AG04449 (cell line): ENCODE measurements at regions not wholly inside any gene's neighbourhood (a gene's known extent, or its start where the extent isn't known, plus 50 kb on each side); places are given as distances from the start of the nearest gene placed in this dataset.
"Not testable (repeated sequence)": the region's sequence is repeated elsewhere in the genome, so short reads cannot be mapped to it uniquely, and the experiment has no call there.

Experiments used
- CTCF ChIA-PET: fragments of 350-600 bp; formaldehyde crosslinking; extraction: SDS; loops from one replicate; lab custom pipeline; 2021; ENCODE audit warnings: antibody characterized with exemption; lab: Yijun Ruan, JAX
- POLR2A ChIA-PET: fragments of 400-600, 350-600 bp; formaldehyde crosslinking; extraction: SDS; loops from one replicate; lab custom pipeline; 2020; ENCODE audit warnings: antibody characterized with exemption, inconsistent platforms; lab: Yijun Ruan, JAX
- DNase-seq: peaks from one replicate; pipeline ENCODE4 v3.0.0-alpha.2; 2010; ENCODE audit warnings: low read depth, low spot score
- H3K4me3 ChIP-seq: 2 replicates; pipeline ENCODE4 v1.5.1; 2011; ENCODE audit warnings: low read depth, mild to moderate bottlenecking, control low read depth, low read length
- TF ChIP-seq, protein P1 (sequence below): IDR thresholded peaks from one replicate; pipeline ENCODE4 v1.5.1; 2011; ENCODE audit warnings: mild to moderate bottlenecking, moderate library complexity, low read length, control low read depth, inconsistent platforms; ENCODE audit not compliant: insufficient read depth; ENCODE audit errors: missing control alignments

DNA sequence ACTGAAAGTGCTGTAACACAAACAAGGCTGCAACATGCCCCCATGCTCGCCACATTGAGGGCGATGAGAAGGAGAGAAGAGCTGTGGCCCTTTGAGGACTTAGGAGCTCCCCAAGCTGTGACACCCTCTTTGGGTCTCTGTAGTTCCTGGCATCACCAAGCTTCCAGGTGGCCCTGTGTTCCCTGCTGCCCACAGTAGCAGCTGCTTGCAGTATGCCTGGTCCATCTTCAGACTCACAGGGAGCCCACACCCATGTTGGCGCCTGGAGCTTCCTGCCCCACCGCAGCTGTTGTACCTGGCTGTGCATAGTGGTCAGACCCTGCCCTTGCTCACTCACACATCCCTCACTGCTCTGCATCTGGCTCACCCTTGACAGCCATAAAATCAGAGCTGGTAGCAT, 401.2 kb upstream of the NRG3 start:
- TF ChIP-seq, protein P1, sequence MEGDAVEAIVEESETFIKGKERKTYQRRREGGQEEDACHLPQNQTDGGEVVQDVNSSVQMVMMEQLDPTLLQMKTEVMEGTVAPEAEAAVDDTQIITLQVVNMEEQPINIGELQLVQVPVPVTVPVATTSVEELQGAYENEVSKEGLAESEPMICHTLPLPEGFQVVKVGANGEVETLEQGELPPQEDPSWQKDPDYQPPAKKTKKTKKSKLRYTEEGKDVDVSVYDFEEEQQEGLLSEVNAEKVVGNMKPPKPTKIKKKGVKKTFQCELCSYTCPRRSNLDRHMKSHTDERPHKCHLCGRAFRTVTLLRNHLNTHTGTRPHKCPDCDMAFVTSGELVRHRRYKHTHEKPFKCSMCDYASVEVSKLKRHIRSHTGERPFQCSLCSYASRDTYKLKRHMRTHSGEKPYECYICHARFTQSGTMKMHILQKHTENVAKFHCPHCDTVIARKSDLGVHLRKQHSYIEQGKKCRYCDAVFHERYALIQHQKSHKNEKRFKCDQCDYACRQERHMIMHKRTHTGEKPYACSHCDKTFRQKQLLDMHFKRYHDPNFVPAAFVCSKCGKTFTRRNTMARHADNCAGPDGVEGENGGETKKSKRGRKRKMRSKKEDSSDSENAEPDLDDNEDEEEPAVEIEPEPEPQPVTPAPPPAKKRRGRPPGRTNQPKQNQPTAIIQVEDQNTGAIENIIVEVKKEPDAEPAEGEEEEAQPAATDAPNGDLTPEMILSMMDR = no peak
- no peak for DNase-seq
- POLR2A ChIA-PET = no interaction called here
- H3K4me3 ChIP-seq = no peak overlapping the region
- CTCF ChIA-PET = no interaction called here

DNA sequence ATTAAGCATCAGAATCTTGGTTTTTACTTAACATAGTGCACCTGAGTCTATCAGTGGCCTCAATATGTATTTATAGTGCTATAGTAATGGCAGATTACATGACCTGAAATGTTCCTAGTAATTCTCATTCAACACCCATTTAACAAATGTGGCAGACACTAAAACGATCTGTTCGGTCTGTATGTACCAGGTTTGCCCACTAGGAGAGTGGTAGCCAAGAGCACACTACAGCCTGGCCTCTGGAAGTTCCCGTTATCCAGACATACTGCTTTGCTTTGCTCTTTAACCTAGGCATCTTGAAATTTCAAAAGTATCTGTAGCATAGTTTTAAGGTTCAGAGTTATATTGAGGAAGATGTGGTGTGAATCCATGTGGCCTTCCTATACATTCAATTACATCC, 395.7 kb upstream of the NRG3 start:
- ChIA-PET POLR2A (no interaction called here), CTCF (no interaction called here)
- TF ChIP-seq, protein P1 = no peak
- H3K4me3 ChIP-seq = no peak overlapping the region
- DNase-seq = no peak

DNA sequence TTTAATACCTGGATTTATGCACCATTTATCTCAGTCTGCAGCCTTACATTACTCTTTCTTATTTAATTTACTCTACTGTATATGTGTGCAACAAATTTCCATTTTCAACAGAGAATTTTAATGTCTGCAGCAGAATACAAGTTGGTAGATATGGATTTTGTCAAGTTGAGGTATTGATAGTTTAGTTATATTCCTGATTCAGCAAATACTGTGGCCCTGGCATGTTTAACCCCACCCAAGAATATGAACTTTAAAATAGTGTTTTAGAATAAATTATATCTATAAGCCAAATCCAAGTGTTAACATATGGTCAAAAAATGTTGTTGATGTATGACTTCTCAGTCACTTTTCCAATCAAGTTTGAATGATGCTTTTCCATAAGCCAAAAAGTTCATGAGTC, 378.4 kb upstream of the NRG3 start:
- ChIA-PET POLR2A (no interaction called here), CTCF (no interaction called here)
- no peak for DNase-seq
- TF ChIP-seq, protein P1 = no peak
- no peak overlapping the region for H3K4me3 ChIP-seq

DNA sequence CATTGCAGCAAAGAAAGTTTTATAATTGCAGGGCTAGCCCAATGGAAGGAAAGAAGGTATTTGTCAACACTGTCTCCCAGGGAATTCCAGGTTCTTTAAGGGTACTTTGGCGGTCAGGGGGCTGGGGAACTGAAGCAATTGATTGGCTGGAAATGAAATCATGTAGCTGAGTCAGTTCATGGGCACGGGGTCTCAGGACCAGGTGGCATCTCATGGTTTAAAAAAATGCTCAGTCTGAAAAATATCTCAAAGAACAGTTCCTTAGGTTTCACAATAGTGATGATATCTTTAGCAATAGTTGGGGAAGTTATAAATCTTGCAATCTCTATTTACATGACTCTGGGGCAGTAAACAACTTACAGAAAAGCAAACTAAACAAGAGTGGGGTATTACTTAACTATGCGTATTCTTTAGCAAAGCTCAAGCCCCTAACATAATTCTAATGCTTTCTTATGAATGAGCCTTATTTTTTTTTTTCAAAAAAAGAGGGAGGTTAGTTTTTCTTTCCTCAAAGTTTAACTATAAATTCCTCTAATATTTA, 376.9 kb upstream of the NRG3 start:
- ChIA-PET CTCF (no interaction called here), POLR2A (no interaction called here)
- no peak overlapping the region for H3K4me3 ChIP-seq
- DNase-seq = no peak
- TF ChIP-seq, protein P1 = no peak

GRCh38 chr10:81502677-81503359, 372.2 kb upstream of the NRG3 start:
- CTCF ChIA-PET = no interaction called here
- H3K4me3 ChIP-seq = no peak overlapping the region
- TF ChIP-seq, protein P1 = no peak
- no peak for DNase-seq
- POLR2A ChIA-PET = no interaction called here

- DNase-seq, POLR2A ChIA-PET, H3K4me3 ChIP-seq, CTCF ChIA-PET: not testable (repeated sequence)
Observed at GRCh38 chr10:81505777-81506176, 369.2 kb upstream of the NRG3 start.

GRCh38 chr10:81514811-81515210, 360.2 kb upstream of the NRG3 start:
- CTCF ChIA-PET = no interaction called here

More at GRCh38 chr10:81514811-81515210, 360.2 kb upstream of the NRG3 start:
- POLR2A ChIA-PET = no interaction called here
- no peak overlapping the region for H3K4me3 ChIP-seq
- TF ChIP-seq, protein P1 = no peak
- DNase-seq = no peak
